ENCODE measurements at regions not wholly inside any gene's neighbourhood (a gene's known extent, or its start where the extent isn't known, plus 50 kb on each side); places are given as distances from the start of the nearest gene placed in this dataset.

- TF ChIP-seq, protein P1, sequence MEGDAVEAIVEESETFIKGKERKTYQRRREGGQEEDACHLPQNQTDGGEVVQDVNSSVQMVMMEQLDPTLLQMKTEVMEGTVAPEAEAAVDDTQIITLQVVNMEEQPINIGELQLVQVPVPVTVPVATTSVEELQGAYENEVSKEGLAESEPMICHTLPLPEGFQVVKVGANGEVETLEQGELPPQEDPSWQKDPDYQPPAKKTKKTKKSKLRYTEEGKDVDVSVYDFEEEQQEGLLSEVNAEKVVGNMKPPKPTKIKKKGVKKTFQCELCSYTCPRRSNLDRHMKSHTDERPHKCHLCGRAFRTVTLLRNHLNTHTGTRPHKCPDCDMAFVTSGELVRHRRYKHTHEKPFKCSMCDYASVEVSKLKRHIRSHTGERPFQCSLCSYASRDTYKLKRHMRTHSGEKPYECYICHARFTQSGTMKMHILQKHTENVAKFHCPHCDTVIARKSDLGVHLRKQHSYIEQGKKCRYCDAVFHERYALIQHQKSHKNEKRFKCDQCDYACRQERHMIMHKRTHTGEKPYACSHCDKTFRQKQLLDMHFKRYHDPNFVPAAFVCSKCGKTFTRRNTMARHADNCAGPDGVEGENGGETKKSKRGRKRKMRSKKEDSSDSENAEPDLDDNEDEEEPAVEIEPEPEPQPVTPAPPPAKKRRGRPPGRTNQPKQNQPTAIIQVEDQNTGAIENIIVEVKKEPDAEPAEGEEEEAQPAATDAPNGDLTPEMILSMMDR (conservative IDR thresholded peaks at IDR 0.05; ENCODE audit: low read length) = no peak
- TF ChIP-seq EZH2phosphoT487 (IDR thresholded peaks at IDR 0.05; ENCODE audit: borderline replicate concordance) = no peak
Measured at GRCh38 chr5:82758881-82759280, 318.3 kb downstream of the TMEM167A start.

Data from Loucy (cell line).